T-helper 2 cell treated with Interferon-gamma antibody and Interleukin-4, amounts not matched to agents 5 μg/mL and 100 μg/mL, for 36 hours (primary cell): ENCODE measurements at regions not wholly inside any gene's neighbourhood (a gene's known extent, or its start where the extent isn't known, plus 50 kb on each side); places are given as distances from the start of the nearest gene placed in this dataset.
"Not testable (repeated sequence)": the region's sequence is repeated elsewhere in the genome, so short reads cannot be mapped to it uniquely, and the experiment has no call there.

Experiments
- DNase-seq: peaks from one replicate; pipeline ENCODE4 v3.0.0; 2021; ENCODE audit warnings: low spot score
- H3K27ac Mint-ChIP-seq: one replicate; pipeline ENCODE4 v1.8.0; 2021; ENCODE audit warnings: mild to moderate bottlenecking, mixed read lengths
- H3K27me3 Mint-ChIP-seq: one replicate; pipeline ENCODE4 v1.8.0; 2021; ENCODE audit warnings: low read depth, mixed read lengths
- H3K36me3 Mint-ChIP-seq: one replicate; pipeline ENCODE4 v1.8.0; 2021; ENCODE audit warnings: low read depth, mixed read lengths
- H3K4me1 Mint-ChIP-seq: one replicate; pipeline ENCODE4 v1.8.0; 2021; ENCODE audit warnings: low read depth, mixed read lengths
- H3K4me3 Mint-ChIP-seq: one replicate; pipeline ENCODE4 v1.8.0; 2022; ENCODE audit warnings: mild to moderate bottlenecking, moderate library complexity, mixed read lengths
- H3K9me3 Mint-ChIP-seq: one replicate; pipeline ENCODE4 v1.8.0; 2021; ENCODE audit warnings: mixed read lengths

DNA sequence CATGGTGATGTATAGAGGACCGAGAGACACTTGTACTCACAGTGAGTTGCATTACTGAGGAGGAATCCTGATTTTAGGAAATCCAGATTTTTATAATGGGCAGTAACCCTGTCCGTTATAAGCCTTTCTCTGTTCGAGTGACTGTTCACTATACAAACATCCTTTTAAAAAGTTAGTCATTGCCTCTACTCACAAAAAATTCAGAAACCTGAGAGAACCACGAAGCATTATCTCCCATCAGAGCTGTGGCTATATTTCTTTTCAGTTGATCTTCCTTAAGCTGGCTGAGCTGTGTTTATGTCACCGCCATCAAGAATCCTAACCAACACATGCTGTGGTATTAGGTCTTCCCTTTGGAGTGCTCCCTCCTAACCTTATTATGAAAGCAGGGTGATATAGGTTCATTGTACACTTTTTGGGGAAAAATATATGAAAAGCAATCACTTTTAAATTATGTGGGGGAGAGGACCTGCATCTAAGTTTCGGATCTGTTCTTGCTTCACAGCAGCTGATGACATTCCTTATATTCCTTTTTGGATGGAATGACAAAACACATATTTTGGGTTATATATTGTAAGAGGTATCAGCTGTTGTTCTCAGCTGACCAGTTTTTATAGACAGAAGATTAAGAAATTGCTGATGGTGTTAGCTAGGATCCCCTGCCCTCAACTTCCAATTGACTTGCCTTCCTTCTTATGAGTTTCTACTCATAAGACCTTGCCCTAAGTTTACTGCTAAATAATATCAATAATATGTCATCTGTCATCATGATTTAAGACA is 465.9 kb upstream of the RASGRP1 start:
- DNase-seq, result no peak
- H3K36me3 Mint-ChIP-seq, result no peaks in the 10 kb centered on the region

DNA sequence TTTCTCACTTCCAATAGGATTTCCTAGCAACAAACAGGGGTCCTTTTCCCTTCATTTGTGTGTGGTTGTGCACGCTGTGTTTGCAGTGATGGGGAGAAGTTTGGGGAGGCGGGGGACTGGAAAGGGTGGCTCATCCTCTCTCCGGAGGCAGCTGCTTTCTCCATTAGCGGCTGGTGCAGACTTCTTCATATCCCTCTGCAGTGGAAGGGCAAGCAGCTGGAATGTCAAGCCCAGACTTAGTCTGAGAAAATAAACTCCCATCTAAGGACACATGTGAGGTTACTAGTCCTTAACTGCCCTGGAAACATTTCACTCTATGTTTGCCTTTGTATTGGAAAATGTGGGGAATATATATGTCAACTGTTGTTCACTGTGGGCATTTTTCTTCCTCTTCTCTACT is 467.0 kb upstream of the RASGRP1 start:
- Mint-ChIP-seq H3K4me1 (no peaks in the 10 kb centered on the region), H3K4me3 (no peak overlapping the region), H3K9me3 (no peaks in the 10 kb centered on the region), H3K36me3 (no peaks in the 10 kb centered on the region), H3K27me3 (peaks cover 6% of the 10 kb centered on the region), H3K27ac (no peak overlapping the region)
- DNase-seq, result no peak

More for the DNA sequence above, 465.9 kb upstream of the RASGRP1 start:
- Mint-ChIP-seq H3K4me3 (no peak overlapping the region), H3K27ac (no peak overlapping the region), H3K27me3 (peaks cover 6% of the 10 kb centered on the region), H3K4me1 (no peaks in the 10 kb centered on the region), H3K9me3 (no peaks in the 10 kb centered on the region)

DNA sequence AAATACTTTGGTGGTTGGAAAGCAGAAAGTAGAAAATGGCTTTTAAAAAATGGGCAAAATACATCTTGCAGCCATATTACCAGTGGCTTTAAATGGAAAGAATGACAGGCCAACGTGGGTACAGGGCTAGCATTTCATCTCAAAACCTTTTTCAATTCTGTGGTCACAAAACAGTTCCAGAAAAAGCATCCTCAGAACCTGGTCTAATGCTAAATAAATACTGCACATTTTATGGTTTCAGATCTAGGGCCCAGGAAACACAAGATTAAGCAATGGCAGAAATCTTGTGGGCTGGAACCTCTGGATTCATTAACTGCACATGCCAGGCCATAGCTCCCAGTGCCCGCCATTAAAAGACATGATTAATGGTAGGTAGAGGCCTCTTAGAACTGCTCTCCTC is 470.2 kb upstream of the RASGRP1 start:
- DNase-seq, result no peak
- no peak overlapping the region for H3K27ac Mint-ChIP-seq

DNA sequence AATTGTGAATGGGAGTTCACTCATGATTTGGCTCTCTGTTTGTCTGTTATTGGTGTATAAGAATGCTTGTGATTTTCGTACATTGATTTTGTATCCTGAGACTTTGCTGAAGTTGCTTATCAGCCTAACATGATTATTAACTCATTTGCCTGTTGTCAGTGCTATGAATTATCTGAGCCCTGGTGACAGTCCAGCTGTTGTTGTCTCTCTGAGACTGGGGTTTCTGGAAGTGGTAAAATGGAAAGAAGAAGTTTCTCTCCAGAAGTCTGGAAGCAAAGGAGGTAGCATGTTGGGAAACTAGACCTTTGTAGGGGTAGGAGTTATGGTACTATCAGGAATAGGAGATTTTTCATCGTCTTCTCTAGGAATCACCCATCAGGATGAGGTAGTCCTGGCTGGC is 473.0 kb upstream of the RASGRP1 start:
- not testable (repeated sequence) for H3K27me3 Mint-ChIP-seq, H3K9me3 Mint-ChIP-seq

More for the DNA sequence above, 470.2 kb upstream of the RASGRP1 start:
- Mint-ChIP-seq H3K4me3 (no peak overlapping the region), H3K9me3 (no peaks in the 10 kb centered on the region), H3K27me3 (peaks cover 2% of the 10 kb centered on the region), H3K36me3 (no peaks in the 10 kb centered on the region), H3K4me1 (no peaks in the 10 kb centered on the region)

DNA sequence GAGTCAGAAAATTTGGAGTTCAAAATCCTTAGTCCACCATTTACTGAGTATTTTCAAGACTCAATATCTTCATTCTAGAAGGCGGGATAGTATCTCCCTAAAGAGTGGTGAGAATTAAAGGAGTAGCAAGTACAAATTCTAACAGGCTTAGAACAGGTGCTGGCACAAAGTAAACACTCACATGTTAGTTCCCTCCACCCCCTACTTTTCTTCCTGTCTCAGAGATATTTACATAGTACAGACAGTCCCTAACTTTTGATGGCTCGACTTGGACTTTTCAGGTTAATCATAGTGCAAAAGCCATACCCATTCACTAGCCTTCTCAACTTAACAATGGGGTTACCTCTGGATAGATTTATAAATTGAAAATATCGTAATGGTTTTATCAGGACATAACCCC is 476.2 kb upstream of the RASGRP1 start:
- Mint-ChIP-seq H3K4me1 (no peaks in the 10 kb centered on the region), H3K4me3 (no peak overlapping the region), H3K9me3 (no peaks in the 10 kb centered on the region), H3K27me3 (no peaks in the 10 kb centered on the region), H3K36me3 (no peaks in the 10 kb centered on the region), H3K27ac (no peak overlapping the region)
- no peak for DNase-seq

More for the DNA sequence above, 473.0 kb upstream of the RASGRP1 start:
- not testable (repeated sequence) for H3K4me1 Mint-ChIP-seq, H3K4me3 Mint-ChIP-seq, H3K27ac Mint-ChIP-seq, H3K36me3 Mint-ChIP-seq, DNase-seq

DNA sequence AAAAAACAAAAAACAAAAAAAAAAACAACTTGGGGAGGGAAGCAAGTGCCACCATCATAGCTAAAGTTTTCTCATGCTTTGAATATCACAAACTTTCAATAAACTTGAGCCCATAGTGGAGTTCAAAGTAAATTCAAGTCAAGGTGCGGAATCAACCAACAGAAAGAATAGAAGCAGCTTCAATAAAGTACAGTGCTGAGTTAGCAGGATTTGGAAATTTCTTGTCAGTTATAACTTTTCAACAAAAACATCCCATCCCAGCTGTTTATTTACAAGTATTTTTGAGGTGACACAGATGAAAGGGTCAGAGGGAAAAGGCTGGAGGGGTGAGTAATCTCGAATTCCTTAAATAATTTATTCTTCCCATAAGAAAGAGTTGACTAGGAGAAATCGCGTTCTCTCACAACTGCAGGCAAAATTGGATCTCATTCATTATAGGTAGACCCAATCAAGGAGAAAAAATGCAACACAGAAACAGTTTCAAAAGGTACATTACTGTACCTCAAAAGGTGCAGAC is 477.4 kb upstream of the RASGRP1 start:
- H3K4me1 Mint-ChIP-seq, result no peaks in the 10 kb centered on the region
- H3K9me3 Mint-ChIP-seq, result no peaks in the 10 kb centered on the region
- no peak overlapping the region for H3K4me3 Mint-ChIP-seq
- H3K36me3 Mint-ChIP-seq, result no peaks in the 10 kb centered on the region
- no peak overlapping the region for H3K27ac Mint-ChIP-seq
- DNase-seq, result no peak
- H3K27me3 Mint-ChIP-seq, result no peaks in the 10 kb centered on the region

DNA sequence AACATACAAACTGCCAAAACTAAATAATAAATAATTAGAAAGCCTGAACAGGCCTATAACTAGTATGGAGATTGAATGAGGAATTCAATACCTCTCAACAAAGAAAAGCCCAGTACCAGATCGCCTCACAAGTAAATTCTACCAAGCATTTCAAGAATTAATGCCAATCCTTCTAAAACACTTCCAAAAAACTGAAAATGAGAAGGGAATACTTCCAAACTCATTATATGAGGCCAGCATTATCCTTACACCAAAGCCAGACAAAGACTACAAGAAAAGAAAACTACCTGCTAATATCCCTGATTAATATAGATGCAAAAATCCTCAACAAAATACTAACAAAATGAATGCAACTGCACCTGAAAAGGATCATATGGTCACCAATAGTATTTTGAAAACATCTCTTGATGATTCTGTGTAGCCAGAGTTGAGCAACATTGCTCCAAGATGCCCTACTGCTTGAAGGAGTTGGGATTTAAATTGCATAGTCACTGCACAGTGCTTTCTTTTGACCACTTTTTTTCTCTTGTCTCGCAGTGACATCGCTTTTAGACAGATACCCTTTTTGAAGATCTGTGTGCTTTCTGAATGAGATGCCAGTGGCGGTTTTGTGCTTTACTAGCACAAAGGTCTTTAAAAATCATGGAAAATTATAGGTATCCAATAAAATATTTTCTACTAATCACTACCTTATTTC is 487.2 kb upstream of the RASGRP1 start:
- Mint-ChIP-seq H3K27me3 (no peaks in the 10 kb centered on the region), H3K4me1 (no peaks in the 10 kb centered on the region), H3K27ac (no peak overlapping the region), H3K36me3 (no peaks in the 10 kb centered on the region), H3K4me3 (no peak overlapping the region), H3K9me3 (peaks cover 10% of the 10 kb centered on the region)
- no peak for DNase-seq

DNA sequence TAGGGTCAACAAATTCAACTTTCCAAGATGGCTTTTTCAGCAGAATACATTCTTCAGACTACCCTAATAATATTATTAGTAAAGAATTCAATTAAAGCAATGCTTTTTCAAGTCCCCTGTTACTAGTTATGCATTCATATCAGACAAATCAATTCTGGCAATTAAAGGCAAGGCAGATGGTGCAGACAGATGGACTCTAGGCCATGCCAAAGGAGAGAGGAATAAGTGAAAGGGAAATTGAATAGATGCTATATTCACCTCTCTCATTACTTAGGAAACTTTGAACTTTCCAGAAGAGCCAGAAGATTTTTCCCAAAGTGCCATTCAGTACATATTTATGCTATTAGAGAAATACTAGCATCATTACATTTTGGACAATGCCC is 487.7 kb upstream of the RASGRP1 start:
- Mint-ChIP-seq H3K4me3 (no peak overlapping the region), H3K27me3 (no peaks in the 10 kb centered on the region), H3K36me3 (no peaks in the 10 kb centered on the region), H3K27ac (no peak overlapping the region), H3K9me3 (peaks cover 10% of the 10 kb centered on the region), H3K4me1 (no peaks in the 10 kb centered on the region)
- DNase-seq, result no peak

DNA sequence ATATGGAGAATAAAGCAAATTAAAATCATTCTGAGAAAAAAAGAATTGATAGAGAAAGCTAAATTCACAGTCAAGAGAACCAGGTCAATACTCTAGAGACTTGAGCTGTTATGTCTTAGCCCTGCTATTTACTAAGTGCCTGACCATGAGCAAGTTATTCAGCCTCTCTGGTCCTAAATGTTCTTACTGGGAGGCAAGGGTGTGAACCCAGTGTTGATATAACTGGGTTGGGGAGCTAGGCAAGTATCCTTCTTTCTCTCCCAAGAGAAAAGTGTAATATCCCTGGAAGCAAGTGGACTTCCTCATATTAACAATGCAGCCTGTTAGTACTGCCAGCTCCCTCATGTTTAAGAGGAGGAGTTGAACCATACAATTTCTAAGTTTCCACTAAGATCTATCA is 488.9 kb upstream of the RASGRP1 start:
- Mint-ChIP-seq H3K4me3 (no peak overlapping the region), H3K27me3 (no peaks in the 10 kb centered on the region), H3K27ac (no peak overlapping the region), H3K9me3 (peaks cover 10% of the 10 kb centered on the region), H3K4me1 (no peaks in the 10 kb centered on the region), H3K36me3 (no peaks in the 10 kb centered on the region)
- no peak for DNase-seq

DNA sequence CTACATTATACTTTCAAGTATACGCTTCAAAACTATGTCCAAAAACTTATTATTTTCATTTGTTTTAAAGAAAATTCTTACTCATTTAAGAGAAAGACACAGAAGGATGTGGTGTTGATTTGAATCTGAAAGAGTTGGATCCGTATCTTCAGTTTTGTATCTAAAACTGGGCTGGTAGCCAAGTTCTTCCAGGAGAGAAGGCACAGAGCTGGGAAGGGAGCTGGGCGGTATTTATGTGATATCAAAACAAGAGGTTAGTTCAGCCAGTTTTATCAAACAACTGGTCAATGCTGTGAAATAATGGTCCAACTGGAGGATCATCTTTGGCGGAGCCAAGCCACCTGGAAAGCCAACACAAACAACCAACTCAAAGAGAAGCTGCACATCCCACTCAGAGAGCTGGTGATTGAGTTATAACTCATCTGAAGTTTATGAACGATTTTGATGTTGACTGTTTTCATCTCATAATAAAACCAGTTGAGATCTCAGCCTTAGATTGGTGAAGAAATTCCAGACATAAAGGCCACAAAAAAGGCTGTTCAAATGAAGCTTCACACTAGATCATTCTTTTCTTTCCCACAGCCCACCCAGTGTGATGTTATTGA is 489.6 kb upstream of the RASGRP1 start:
- no peak overlapping the region for H3K27ac Mint-ChIP-seq
- peaks cover 6% of the 10 kb centered on the region for H3K9me3 Mint-ChIP-seq
- H3K4me3 Mint-ChIP-seq, result no peak overlapping the region
- no peaks in the 10 kb centered on the region for H3K4me1 Mint-ChIP-seq
- H3K36me3 Mint-ChIP-seq, result no peaks in the 10 kb centered on the region
- DNase-seq, result no peak
- H3K27me3 Mint-ChIP-seq, result no peaks in the 10 kb centered on the region

DNA sequence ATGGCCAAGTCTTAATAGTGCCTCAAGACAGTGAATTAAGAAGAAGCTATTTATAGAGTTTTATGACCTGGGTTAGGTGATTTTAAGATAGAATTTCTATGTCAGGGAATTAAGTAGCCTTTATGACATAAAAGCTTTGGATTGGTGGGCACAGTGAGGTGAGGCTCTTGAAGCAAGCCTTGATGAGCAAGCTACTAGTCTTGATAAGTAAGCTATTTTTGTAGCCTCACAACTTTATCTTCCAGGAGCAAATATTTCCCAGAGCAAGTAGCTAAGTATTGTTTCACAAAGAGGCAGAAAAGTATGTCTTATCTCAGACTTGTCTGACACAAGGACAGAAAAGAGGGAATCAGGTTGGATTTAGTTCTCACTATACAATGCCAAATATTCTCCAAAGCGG is 491.7 kb upstream of the RASGRP1 start:
- Mint-ChIP-seq H3K9me3 (no peaks in the 10 kb centered on the region), H3K4me3 (no peak overlapping the region), H3K36me3 (no peaks in the 10 kb centered on the region), H3K4me1 (no peaks in the 10 kb centered on the region), H3K27me3 (no peaks in the 10 kb centered on the region), H3K27ac (no peak overlapping the region)
- no peak for DNase-seq

DNA sequence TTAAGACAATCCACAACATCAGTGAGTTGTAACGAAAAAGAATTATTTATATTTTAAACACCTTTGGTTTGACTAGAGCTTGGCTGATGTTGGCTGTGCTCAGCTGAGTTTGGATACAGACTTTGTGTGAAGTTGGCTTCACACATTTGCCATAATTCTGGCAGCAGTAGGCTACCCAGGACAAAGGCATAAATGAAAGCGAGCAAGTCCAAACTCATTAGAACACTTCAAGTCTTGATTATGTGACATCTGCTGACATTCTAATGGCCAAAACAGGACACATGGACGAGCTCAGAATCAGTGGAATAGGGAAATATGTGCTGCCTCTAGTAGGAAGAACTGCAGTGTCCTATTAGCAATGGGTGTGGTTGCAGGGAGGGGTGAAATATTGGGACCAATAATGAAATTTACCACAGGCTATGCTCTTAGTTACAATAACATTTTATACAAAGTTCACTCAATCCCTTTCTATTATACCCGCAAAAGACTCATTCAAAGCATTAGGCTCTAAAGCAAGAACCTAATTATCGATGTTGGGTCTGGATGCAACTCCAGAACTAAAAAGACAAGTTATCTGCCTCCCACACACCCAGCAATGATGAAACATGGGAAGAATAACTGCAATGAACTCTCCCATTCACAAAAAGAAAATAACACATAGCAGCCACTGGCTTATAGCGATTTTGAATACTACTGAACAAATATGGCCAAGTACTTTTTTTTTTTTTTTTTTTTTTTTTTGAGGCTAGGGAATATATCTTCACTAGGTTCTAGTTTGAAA is 493.9 kb upstream of the RASGRP1 start:
- Mint-ChIP-seq H3K27me3 (peaks cover 2% of the 10 kb centered on the region), H3K4me3 (no peak overlapping the region), H3K36me3 (no peaks in the 10 kb centered on the region), H3K27ac (no peak overlapping the region), H3K9me3 (no peaks in the 10 kb centered on the region), H3K4me1 (no peaks in the 10 kb centered on the region)
- no peak for DNase-seq

DNA sequence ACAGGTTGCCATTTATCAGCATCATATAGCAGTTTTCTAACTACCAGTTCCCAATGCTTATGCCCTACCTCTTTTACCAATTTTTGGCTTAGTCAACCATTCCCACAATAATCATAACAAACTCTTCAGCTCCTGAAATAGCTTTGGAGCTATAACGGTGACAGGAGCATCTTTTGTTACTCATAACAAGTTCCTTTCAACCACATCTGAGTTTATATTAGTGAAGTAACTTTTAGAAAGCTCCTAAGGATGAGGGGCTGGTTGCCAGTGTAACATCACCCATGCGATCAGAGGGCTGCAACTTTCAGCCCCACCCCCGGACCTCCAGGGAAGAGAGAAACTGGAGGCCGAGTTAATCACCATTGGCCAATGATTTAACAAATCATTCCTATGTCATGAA is 495.3 kb upstream of the RASGRP1 start:
- Mint-ChIP-seq H3K9me3 (no peaks in the 10 kb centered on the region), H3K4me1 (no peaks in the 10 kb centered on the region), H3K36me3 (no peaks in the 10 kb centered on the region), H3K4me3 (no peak overlapping the region), H3K27ac (no peak overlapping the region), H3K27me3 (peaks cover 3% of the 10 kb centered on the region)
- no peak for DNase-seq
